ENCODE measurements at regions not wholly inside any gene's neighbourhood (a gene's known extent, or its start where the extent isn't known, plus 50 kb on each side); places are given as distances from the start of the nearest gene placed in this dataset.
"Not testable (repeated sequence)": the region's sequence is repeated elsewhere in the genome, so short reads cannot be mapped to it uniquely, and the experiment has no call there.

- no peak for DNase-seq
Observed at GRCh38 chr11:96708219-96708878, 318.5 kb downstream of the JRKL start.

GRCh38 chr11:96713301-96713700 is 323.5 kb downstream of the JRKL start:
- no peak for DNase-seq

GRCh38 chr11:96714689-96715088 is 324.9 kb downstream of the JRKL start:
- no peak for DNase-seq

GRCh38 chr11:96715208-96715607 is 325.4 kb downstream of the JRKL start:
- no peak for DNase-seq

- DNase-seq: no peak
Observed at GRCh38 chr11:96736601-96737000, 346.8 kb downstream of the JRKL start.

GRCh38 chr11:96738311-96738710 is 348.5 kb downstream of the JRKL start:
- DNase-seq: no peak

- DNase-seq: no peak
Observed at GRCh38 chr11:96741068-96741467, 351.3 kb downstream of the JRKL start.

- DNase-seq: no peak
Observed at GRCh38 chr11:96744697-96745096, 354.9 kb downstream of the JRKL start.

GRCh38 chr11:96748639-96749370 is 359.0 kb downstream of the JRKL start:
- DNase-seq: no peak

GRCh38 chr11:96751807-96752206 is 362.0 kb downstream of the JRKL start:
- not testable (repeated sequence) for DNase-seq

- no peak for DNase-seq
Observed at GRCh38 chr11:96752221-96752620, 362.4 kb downstream of the JRKL start.

GRCh38 chr11:96753997-96754396 is 364.2 kb downstream of the JRKL start:
- DNase-seq: no peak

GRCh38 chr11:96755209-96755608 is 365.4 kb downstream of the JRKL start:
- DNase-seq: no peak

- DNase-seq: no peak
Observed at GRCh38 chr11:96755752-96756151, 365.9 kb downstream of the JRKL start.

GRCh38 chr11:96758957-96759356 is 369.1 kb downstream of the JRKL start:
- DNase-seq: no peak

GRCh38 chr11:96760306-96760705 is 370.5 kb downstream of the JRKL start:
- no peak for DNase-seq

GRCh38 chr11:96760815-96761214 is 371.0 kb downstream of the JRKL start:
- DNase-seq: no peak

GRCh38 chr11:96761451-96761850 is 371.6 kb downstream of the JRKL start:
- no peak for DNase-seq

- no peak for DNase-seq
Observed at GRCh38 chr11:96763244-96763643, 373.4 kb downstream of the JRKL start.

GRCh38 chr11:96778272-96778671 is 388.5 kb downstream of the JRKL start:
- no peak for DNase-seq

- DNase-seq: no peak
Observed at GRCh38 chr11:96779030-96779429, 389.2 kb downstream of the JRKL start.

- no peak for DNase-seq
Observed at GRCh38 chr11:96781082-96781481, 391.3 kb downstream of the JRKL start.

GRCh38 chr11:96782632-96783031 is 392.8 kb downstream of the JRKL start:
- DNase-seq: no peak

GRCh38 chr11:96783311-96783710 is 393.5 kb downstream of the JRKL start:
- no peak for DNase-seq

- no peak for DNase-seq
Observed at GRCh38 chr11:96785073-96785472, 395.3 kb downstream of the JRKL start.
